ENCODE measurements at regions not wholly inside any gene's neighbourhood (a gene's known extent, or its start where the extent isn't known, plus 50 kb on each side); places are given as distances from the start of the nearest gene placed in this dataset.

DNA sequence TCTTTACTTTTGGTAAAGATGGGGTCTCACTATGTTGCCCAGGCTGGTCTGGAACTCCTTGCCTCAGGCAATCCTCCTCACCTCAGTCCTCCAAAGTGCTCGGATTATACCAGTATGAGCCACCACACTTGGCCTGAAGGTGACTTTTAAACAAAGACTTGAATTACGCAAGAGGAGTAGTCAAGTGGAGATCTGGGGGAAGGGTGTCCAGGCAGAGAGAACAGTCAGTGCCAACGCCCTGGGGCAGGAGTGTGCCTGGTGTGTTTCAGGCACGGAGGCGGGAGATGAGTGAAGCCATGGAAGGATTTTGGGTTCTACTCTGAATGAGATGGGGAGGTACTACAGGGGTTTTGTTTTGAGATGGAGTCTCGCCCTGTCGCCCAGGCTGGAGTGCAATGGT is 82.6 kb upstream of the NPTX2 start:
- no peak overlapping the region for H3K27ac Mint-ChIP-seq
- CTCF ChIA-PET: no interaction called here
- H3K4me1 Mint-ChIP-seq: no peaks in the 10 kb centered on the region
- no peak for DNase-seq
- peaks cover 21% of the 10 kb centered on the region for H3K9me3 Mint-ChIP-seq
- H3K36me3 Mint-ChIP-seq: no peaks in the 10 kb centered on the region
- no peak overlapping the region for H3K4me3 Mint-ChIP-seq
- H3K27me3 Mint-ChIP-seq: no peaks in the 10 kb centered on the region

- Mint-ChIP-seq H3K36me3 (no peaks in the 10 kb centered on the region), H3K9me3 (peaks cover 15% of the 10 kb centered on the region), H3K27ac (no peak overlapping the region), H3K4me3 (no peak overlapping the region), H3K27me3 (no peaks in the 10 kb centered on the region), H3K4me1 (no peaks in the 10 kb centered on the region)
- CTCF ChIA-PET: no interaction called here
- no peak for DNase-seq
Observed at GRCh38 chr7:98531717-98532116, 85.4 kb upstream of the NPTX2 start.

GRCh38 chr7:98528079-98528478 is 89.0 kb upstream of the NPTX2 start:
- no peaks in the 10 kb centered on the region for H3K4me1 Mint-ChIP-seq
- H3K27me3 Mint-ChIP-seq: no peaks in the 10 kb centered on the region
- no peak overlapping the region for H3K27ac Mint-ChIP-seq
- H3K36me3 Mint-ChIP-seq: no peaks in the 10 kb centered on the region
- H3K4me3 Mint-ChIP-seq: no peak overlapping the region
- H3K9me3 Mint-ChIP-seq: peaks cover 9% of the 10 kb centered on the region
- CTCF ChIA-PET: no interaction called here
- no peak for DNase-seq

DNA sequence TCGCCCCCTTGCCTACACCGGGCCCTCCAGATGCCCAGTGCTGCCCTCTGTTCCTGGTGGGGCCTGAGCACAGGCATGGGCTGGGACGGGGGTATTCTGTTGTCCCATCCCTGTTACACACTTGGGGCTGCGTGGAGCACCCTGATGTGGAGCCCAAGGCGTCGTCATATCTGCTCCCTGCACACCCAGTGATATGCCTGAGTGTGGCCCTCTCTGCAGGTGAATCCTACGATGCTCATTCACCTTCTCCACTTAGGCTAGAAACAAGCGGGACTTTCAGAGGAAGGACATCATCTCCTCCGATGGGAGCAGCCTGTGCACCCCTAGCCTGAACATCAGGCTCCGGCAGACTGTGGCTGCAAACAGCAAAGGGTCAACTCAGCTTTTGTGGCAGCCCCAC is 91.0 kb upstream of the NPTX2 start:
- no peak overlapping the region for H3K27ac Mint-ChIP-seq
- H3K4me1 Mint-ChIP-seq: no peaks in the 10 kb centered on the region
- H3K4me3 Mint-ChIP-seq: no peak overlapping the region
- CTCF ChIA-PET: no interaction called here
- no peaks in the 10 kb centered on the region for H3K27me3 Mint-ChIP-seq
- H3K36me3 Mint-ChIP-seq: no peaks in the 10 kb centered on the region
- H3K9me3 Mint-ChIP-seq: peaks cover 6% of the 10 kb centered on the region
- DNase-seq: no peak

DNA sequence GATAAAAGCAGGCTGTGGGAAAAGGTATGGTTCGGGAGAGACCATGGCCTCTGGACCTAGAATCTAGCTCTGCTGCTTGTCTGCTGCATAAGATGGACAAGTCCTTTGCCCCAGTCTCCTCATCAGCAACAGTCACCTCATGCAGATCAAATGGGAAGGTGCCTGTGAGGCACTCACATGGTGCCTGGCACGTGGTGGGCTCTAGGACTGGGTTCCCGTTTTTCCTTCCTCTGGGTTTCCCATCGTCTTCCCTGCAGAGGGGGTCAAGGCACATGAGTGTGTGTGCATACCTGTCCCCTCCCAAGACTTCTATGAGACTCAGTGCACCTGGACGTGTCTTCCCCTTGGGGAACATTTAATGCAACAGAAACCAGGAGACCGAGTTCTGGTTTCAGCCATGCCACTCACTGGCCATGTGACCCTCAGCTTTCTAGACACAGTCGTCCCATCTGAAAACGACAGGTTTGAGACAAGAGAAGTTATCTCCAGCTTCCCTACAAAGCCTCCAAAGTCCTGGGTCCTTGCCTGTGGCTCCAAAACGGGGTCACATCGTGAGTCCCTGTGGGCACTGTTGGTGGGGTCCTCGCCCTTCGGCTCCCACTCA is 95.9 kb upstream of the NPTX2 start:
- no peaks in the 10 kb centered on the region for H3K36me3 Mint-ChIP-seq
- H3K4me1 Mint-ChIP-seq: no peaks in the 10 kb centered on the region
- peaks cover 2% of the 10 kb centered on the region for H3K9me3 Mint-ChIP-seq
- no peak overlapping the region for H3K27ac Mint-ChIP-seq
- no peaks in the 10 kb centered on the region for H3K27me3 Mint-ChIP-seq
- CTCF ChIA-PET: no interaction called here
- H3K4me3 Mint-ChIP-seq: no peak overlapping the region
- DNase-seq: no peak

- no peaks in the 10 kb centered on the region for H3K27me3 Mint-ChIP-seq
- CTCF ChIA-PET: no interaction called here
- peaks cover 2% of the 10 kb centered on the region for H3K9me3 Mint-ChIP-seq
- H3K27ac Mint-ChIP-seq: no peak overlapping the region
- no peak overlapping the region for H3K4me3 Mint-ChIP-seq
- H3K36me3 Mint-ChIP-seq: no peaks in the 10 kb centered on the region
- no peaks in the 10 kb centered on the region for H3K4me1 Mint-ChIP-seq
- no peak for DNase-seq
Observed at GRCh38 chr7:98520356-98520951, 96.6 kb upstream of the NPTX2 start.

DNA sequence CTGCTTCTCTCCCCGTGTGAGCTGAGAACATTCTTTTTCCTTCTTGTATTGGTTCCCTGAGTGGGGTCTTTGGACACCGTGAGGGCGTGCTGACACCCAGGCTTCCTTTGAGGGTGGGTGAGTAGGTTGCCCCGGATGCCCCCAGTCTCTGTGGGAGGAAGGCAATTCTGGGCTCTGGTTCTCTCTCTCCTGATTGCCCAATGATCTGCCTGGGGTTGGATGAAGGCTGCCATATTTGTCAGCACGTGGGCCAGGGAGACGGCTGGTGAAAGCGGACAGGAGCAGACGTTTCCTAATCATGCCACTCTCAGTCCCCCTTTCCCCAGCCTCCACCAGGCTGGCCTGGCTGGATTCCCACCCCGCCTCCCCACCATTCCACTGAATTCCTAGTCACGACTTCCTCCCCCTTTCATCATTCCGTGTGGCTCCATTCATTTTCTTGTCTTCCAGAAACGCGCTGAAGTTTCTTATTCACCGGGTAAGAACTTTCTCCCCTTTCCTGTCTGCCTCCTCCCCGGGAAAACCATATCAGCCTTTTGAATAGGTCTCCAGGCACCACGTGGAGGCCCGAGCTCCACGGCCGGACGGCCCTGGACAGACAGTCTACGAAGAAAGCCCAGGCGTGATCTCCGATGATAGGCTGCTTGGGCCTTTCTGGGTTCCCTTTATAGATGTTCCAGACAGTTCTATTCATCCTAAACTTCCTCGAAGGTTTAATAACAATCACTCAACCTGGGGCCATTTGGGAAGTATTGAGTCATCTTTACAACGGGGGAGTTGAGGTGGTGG is 98.7 kb upstream of the NPTX2 start:
- no peaks in the 10 kb centered on the region for H3K27me3 Mint-ChIP-seq
- no peaks in the 10 kb centered on the region for H3K9me3 Mint-ChIP-seq
- no peaks in the 10 kb centered on the region for H3K36me3 Mint-ChIP-seq
- H3K27ac Mint-ChIP-seq: no peak overlapping the region
- H3K4me1 Mint-ChIP-seq: no peaks in the 10 kb centered on the region
- CTCF ChIA-PET: no interaction called here
- DNase-seq: no peak
- no peak overlapping the region for H3K4me3 Mint-ChIP-seq

DNA sequence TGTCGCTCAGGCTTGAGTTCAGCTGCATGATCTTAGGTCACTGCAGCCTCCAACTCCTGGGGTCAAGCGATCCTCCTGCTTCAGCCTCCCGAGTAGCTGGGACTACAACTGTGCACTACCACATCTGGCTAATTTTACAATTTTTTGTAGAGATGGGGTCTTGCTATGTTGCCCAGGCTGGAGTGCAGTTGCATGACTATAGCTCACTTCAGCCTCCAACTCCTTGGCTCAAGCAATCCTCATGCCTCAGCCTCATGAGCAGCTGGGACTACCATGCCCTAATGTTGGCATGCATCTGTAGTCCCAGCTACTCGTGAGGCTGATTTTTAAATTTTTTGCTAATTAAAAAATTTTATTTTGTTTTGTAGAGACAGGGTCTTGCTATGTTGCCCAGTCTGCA is 101.9 kb upstream of the NPTX2 start:
- no peaks in the 10 kb centered on the region for H3K36me3 Mint-ChIP-seq
- H3K27me3 Mint-ChIP-seq: no peaks in the 10 kb centered on the region
- CTCF ChIA-PET: no interaction called here
- H3K9me3 Mint-ChIP-seq: no peaks in the 10 kb centered on the region
- no peak for DNase-seq
- H3K4me1 Mint-ChIP-seq: no peaks in the 10 kb centered on the region
- no peak overlapping the region for H3K4me3 Mint-ChIP-seq
- H3K27ac Mint-ChIP-seq: no peak overlapping the region

DNA sequence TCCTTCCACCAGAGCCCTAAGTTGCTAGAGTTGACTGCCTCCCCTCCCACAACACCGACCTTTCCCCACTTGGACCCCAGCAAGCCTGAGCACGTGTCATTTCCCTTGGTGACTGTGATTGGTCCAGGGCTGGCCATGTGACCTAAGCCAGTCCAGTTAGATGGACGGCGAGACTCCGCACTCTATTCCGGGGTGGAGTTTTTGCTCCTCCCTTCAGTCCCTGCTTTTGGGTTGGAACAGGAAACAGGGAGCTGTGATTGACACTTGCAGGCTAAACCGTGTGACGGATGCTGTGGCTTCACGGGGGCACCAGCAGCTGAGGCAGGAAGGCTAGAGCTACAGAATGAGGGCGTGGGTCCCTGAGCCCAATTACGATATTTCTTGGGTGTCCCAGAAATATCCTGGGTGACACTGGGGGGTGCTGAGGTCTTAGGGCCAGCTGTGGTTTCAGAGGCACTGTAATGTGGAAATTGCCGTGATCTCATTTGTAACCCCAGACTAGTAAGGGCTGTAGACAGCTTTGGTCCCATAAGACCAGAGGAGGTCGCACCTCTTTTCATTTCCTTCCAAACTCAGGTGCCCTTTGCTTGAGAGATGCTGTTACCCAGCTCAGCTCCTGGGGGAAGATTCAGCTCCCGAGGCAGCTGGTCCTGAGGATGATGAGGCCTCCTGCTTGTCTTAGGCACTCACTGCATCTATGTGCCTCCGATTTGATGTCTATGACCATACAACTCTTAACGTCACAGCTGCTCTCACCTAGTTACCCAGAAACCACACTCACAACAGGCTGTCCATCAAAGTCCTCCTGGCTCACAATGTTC is 102.7 kb upstream of the NPTX2 start:
- CTCF ChIA-PET: no interaction called here
- no peak for DNase-seq
- H3K9me3 Mint-ChIP-seq: no peaks in the 10 kb centered on the region
- H3K27me3 Mint-ChIP-seq: no peaks in the 10 kb centered on the region
- no peaks in the 10 kb centered on the region for H3K36me3 Mint-ChIP-seq
- H3K27ac Mint-ChIP-seq: peak overlapping the region; percentile 55
- no peak overlapping the region for H3K4me3 Mint-ChIP-seq
- H3K4me1 Mint-ChIP-seq: no peaks in the 10 kb centered on the region

GRCh38 chr7:98511175-98511574 is 105.9 kb upstream of the NPTX2 start:
- DNase-seq: no peak
- no peaks in the 10 kb centered on the region for H3K4me1 Mint-ChIP-seq
- no peak overlapping the region for H3K4me3 Mint-ChIP-seq
- no peaks in the 10 kb centered on the region for H3K27me3 Mint-ChIP-seq
- no peaks in the 10 kb centered on the region for H3K9me3 Mint-ChIP-seq
- CTCF ChIA-PET: no interaction called here
- H3K27ac Mint-ChIP-seq: no peak overlapping the region
- no peaks in the 10 kb centered on the region for H3K36me3 Mint-ChIP-seq

GRCh38 chr7:98509836-98510235 is 107.2 kb upstream of the NPTX2 start:
- no peak overlapping the region for H3K4me3 Mint-ChIP-seq
- DNase-seq: no peak
- CTCF ChIA-PET: no interaction called here
- no peak overlapping the region for H3K27ac Mint-ChIP-seq
- no peaks in the 10 kb centered on the region for H3K4me1 Mint-ChIP-seq
- H3K27me3 Mint-ChIP-seq: no peaks in the 10 kb centered on the region
- H3K9me3 Mint-ChIP-seq: no peaks in the 10 kb centered on the region
- no peaks in the 10 kb centered on the region for H3K36me3 Mint-ChIP-seq

GRCh38 chr7:98506471-98506870 is 105.6 kb upstream of the BAIAP2L1 start:
- Mint-ChIP-seq H3K27ac (no peak overlapping the region), H3K9me3 (no peaks in the 10 kb centered on the region), H3K4me3 (no peak overlapping the region), H3K4me1 (no peaks in the 10 kb centered on the region), H3K27me3 (no peaks in the 10 kb centered on the region), H3K36me3 (no peaks in the 10 kb centered on the region)
- CTCF ChIA-PET: no interaction called here
- DNase-seq: no peak

- H3K9me3 Mint-ChIP-seq: peaks cover 14% of the 10 kb centered on the region
Observed at GRCh38 chr7:98500764-98501163, 99.9 kb upstream of the BAIAP2L1 start.

GRCh38 chr7:98496618-98497017 is 95.7 kb upstream of the BAIAP2L1 start:
- no peaks in the 10 kb centered on the region for H3K4me1 Mint-ChIP-seq
- no peaks in the 10 kb centered on the region for H3K27me3 Mint-ChIP-seq
- H3K27ac Mint-ChIP-seq: no peak overlapping the region
- H3K4me3 Mint-ChIP-seq: no peak overlapping the region
- CTCF ChIA-PET: no interaction called here
- H3K36me3 Mint-ChIP-seq: no peaks in the 10 kb centered on the region
- no peak for DNase-seq
- H3K9me3 Mint-ChIP-seq: peaks cover 19% of the 10 kb centered on the region

More at GRCh38 chr7:98500764-98501163, 99.9 kb upstream of the BAIAP2L1 start:
- CTCF ChIA-PET: no interaction called here
- Mint-ChIP-seq H3K27ac (no peak overlapping the region), H3K27me3 (no peaks in the 10 kb centered on the region), H3K4me1 (no peaks in the 10 kb centered on the region), H3K36me3 (no peaks in the 10 kb centered on the region), H3K4me3 (no peak overlapping the region)
- no peak for DNase-seq
